ENCODE measurements at regions not wholly inside any gene's neighbourhood (a gene's known extent, or its start where the extent isn't known, plus 50 kb on each side); places are given as distances from the start of the nearest gene placed in this dataset.

DNA sequence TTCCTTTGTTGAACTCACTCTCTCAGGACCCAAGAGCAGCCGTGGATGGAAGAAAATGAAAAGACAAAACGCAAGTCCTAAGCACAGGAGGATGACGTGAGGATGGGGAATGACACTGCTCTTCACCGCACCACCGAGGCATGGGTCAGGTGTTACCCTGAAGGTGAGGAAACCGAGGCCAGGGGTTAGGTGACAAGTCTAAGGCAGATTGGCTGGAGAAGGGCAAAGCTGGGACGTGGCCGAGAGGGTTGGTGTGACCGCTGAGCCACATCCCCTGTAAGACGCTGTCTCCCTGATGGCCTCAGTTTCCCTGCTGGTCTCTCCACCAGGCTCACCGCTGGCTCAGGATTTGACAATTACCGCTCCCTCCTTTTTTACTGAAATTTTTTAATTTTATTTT lies 284.4 kb downstream of the CTTN start:
- Histone ChIP-seq H3K4me1 (ENCODE audit: control insufficient read depth, insufficient read depth, low read length) (no peaks in the 10 kb centered on the region), H3K27me3 (ENCODE audit: control insufficient read depth, insufficient read depth, low read length) (no peaks in the 10 kb centered on the region), H3K36me3 (ENCODE audit: control insufficient read depth, insufficient read depth, low read length) (no peaks in the 10 kb centered on the region), H3K4me3 (ENCODE audit: low read length) (no peak overlapping the region), H3K27ac (ENCODE audit: low read length) (no peak overlapping the region), H3K9me3 (ENCODE audit: control insufficient read depth, insufficient read depth, low read length) (no peaks in the 10 kb centered on the region)
- Mint-ChIP-seq H3K4me1 (no peaks in the 10 kb centered on the region), H3K27me3 (ENCODE audit: low read depth in 2 of 2) (peaks cover 0 to 7% of the 10 kb centered on the region in 2 donors), H3K36me3 (no peaks in the 10 kb centered on the region), H3K27ac (no peak overlapping the region), H3K9me3 (no peaks in the 10 kb centered on the region), H3K4me3 (no peak overlapping the region)
- intact Hi-C loops (cut with micrococcal nuclease): no loop called here
- 94% methylated on average over 12 of the region's 12 CpGs for WGBS (ENCODE audit: insufficient coverage)
- no peak for DNase-seq
- TF ChIP-seq, protein P1, sequence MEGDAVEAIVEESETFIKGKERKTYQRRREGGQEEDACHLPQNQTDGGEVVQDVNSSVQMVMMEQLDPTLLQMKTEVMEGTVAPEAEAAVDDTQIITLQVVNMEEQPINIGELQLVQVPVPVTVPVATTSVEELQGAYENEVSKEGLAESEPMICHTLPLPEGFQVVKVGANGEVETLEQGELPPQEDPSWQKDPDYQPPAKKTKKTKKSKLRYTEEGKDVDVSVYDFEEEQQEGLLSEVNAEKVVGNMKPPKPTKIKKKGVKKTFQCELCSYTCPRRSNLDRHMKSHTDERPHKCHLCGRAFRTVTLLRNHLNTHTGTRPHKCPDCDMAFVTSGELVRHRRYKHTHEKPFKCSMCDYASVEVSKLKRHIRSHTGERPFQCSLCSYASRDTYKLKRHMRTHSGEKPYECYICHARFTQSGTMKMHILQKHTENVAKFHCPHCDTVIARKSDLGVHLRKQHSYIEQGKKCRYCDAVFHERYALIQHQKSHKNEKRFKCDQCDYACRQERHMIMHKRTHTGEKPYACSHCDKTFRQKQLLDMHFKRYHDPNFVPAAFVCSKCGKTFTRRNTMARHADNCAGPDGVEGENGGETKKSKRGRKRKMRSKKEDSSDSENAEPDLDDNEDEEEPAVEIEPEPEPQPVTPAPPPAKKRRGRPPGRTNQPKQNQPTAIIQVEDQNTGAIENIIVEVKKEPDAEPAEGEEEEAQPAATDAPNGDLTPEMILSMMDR (IDR thresholded peaks at IDR 0.05): no peak
- no peak for ATAC-seq

DNA sequence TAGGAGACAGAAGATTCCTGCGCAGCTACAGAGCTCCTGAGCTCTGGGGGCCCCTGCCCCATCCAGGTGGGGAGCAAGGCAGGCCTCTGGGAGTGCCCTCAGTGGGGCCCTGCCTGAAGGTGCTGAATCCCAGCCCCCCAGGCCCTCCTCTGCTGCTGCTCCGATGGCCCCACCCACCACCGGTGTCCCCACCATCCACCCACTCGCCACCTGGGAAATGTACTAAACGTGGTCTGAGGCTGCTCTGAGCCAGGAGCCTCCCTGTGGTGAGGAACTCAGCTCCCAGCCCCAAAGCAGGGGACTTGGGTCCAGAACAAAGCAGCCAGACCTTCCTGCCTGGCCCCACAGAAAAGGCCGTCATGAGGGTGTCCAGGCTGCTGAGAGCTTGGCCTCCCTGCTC lies 289.4 kb downstream of the CTTN start:
- H3K36me3 ChIP-seq (ENCODE audit: control insufficient read depth, insufficient read depth, low read length): no peaks in the 10 kb centered on the region
- no peak overlapping the region for H3K27ac ChIP-seq (ENCODE audit: low read length)
- no peak overlapping the region for H3K4me3 ChIP-seq (ENCODE audit: low read length)
- 79% methylated on average over 6 of the region's 6 CpGs for WGBS (ENCODE audit: insufficient coverage)
- TF ChIP-seq, protein P1 (IDR thresholded peaks at IDR 0.05): no peak
- no peaks in the 10 kb centered on the region for H3K4me1 ChIP-seq (ENCODE audit: control insufficient read depth, insufficient read depth, low read length)
- no peak overlapping the region for H3K27ac Mint-ChIP-seq
- intact Hi-C loops (cut with micrococcal nuclease): no loop called here
- peaks cover 0 to 2% of the 10 kb centered on the region in 2 donors for H3K9me3 Mint-ChIP-seq
- no peaks in the 10 kb centered on the region for H3K4me1 Mint-ChIP-seq
- DNase-seq (no peak), ATAC-seq (no peak)
- no peaks in the 10 kb centered on the region for H3K9me3 ChIP-seq (ENCODE audit: control insufficient read depth, insufficient read depth, low read length)
- H3K4me3 Mint-ChIP-seq: no peak overlapping the region
- H3K27me3 ChIP-seq (ENCODE audit: control insufficient read depth, insufficient read depth, low read length): no peaks in the 10 kb centered on the region
- H3K36me3 Mint-ChIP-seq: no peaks in the 10 kb centered on the region
- H3K27me3 Mint-ChIP-seq (ENCODE audit: low read depth in 2 of 2): peaks cover 0 to 7% of the 10 kb centered on the region in 2 donors

DNA sequence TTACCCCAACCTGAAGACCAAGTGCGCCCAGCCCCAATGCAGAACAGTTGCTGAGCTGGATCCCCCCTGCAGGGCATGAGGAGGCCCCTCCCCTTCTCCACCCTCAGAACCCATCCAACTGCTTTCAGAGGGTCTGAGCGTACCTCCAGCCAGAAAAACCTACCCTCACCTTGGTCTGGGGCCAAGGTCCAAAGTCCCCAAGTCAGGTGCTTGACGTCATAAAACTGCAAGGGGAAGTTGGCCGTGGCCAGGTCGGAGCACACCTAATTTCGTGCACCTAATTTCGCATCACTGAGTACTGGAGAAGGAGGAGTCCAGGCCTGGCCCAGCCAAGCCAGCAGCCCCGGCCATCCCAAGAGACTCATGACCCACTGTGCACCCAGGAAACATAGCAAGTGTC lies 289.8 kb downstream of the CTTN start:
- WGBS (ENCODE audit: insufficient coverage): 92% methylated on average over 8 of the region's 8 CpGs
- H3K27ac Mint-ChIP-seq: no peak overlapping the region
- ATAC-seq: no peak
- no peaks in the 10 kb centered on the region for H3K27me3 ChIP-seq (ENCODE audit: control insufficient read depth, insufficient read depth, low read length)
- H3K9me3 ChIP-seq (ENCODE audit: control insufficient read depth, insufficient read depth, low read length): no peaks in the 10 kb centered on the region
- DNase-seq: no peak
- no peaks in the 10 kb centered on the region for H3K4me1 Mint-ChIP-seq
- H3K4me1 ChIP-seq (ENCODE audit: control insufficient read depth, insufficient read depth, low read length): no peaks in the 10 kb centered on the region
- no peak overlapping the region for H3K27ac ChIP-seq (ENCODE audit: low read length)
- no peak overlapping the region for H3K4me3 ChIP-seq (ENCODE audit: low read length)
- intact Hi-C loops (cut with micrococcal nuclease): no loop called here
- no peaks in the 10 kb centered on the region for H3K36me3 Mint-ChIP-seq
- H3K4me3 Mint-ChIP-seq: no peak overlapping the region
- peaks cover 0 to 2% of the 10 kb centered on the region in 2 donors for H3K9me3 Mint-ChIP-seq
- TF ChIP-seq, protein P1 (IDR thresholded peaks at IDR 0.05): no peak
- H3K36me3 ChIP-seq (ENCODE audit: control insufficient read depth, insufficient read depth, low read length): no peaks in the 10 kb centered on the region
- peaks cover 0 to 9% of the 10 kb centered on the region in 2 donors for H3K27me3 Mint-ChIP-seq (ENCODE audit: low read depth in 2 of 2)

DNA sequence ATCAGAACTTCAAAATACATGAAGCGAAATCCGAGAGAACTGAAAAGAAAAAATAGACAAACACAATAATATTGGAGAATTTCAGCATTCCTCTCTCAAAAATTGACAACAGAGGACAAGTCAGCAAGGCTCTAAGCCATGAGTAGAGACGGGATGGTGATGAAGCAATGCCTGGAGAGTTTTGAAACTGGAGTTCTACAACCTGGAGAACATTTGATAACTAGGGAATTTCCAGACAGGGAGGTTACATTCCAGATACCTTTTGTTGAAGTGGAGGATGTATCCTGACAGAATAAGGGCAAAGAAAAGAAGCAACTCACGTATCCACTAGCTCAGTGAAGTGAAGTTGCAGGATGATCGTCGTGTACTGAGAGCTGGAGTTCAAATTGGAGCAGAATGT lies 291.4 kb downstream of the CTTN start:
- no peak overlapping the region for H3K4me3 Mint-ChIP-seq
- 92% methylated on average over 4 of the region's 6 CpGs for WGBS (ENCODE audit: insufficient coverage)
- H3K27ac Mint-ChIP-seq: no peak overlapping the region
- peaks cover 0 to 2% of the 10 kb centered on the region in 2 donors for H3K9me3 Mint-ChIP-seq
- TF ChIP-seq, protein P1 (IDR thresholded peaks at IDR 0.05): no peak
- no peak overlapping the region for H3K4me3 ChIP-seq (ENCODE audit: low read length)
- H3K4me1 Mint-ChIP-seq: no peaks in the 10 kb centered on the region
- no peaks in the 10 kb centered on the region for H3K27me3 ChIP-seq (ENCODE audit: control insufficient read depth, insufficient read depth, low read length)
- no peak overlapping the region for H3K27ac ChIP-seq (ENCODE audit: low read length)
- no peak for ATAC-seq
- no peaks in the 10 kb centered on the region for H3K36me3 ChIP-seq (ENCODE audit: control insufficient read depth, insufficient read depth, low read length)
- peaks cover 0 to 17% of the 10 kb centered on the region in 2 donors for H3K27me3 Mint-ChIP-seq (ENCODE audit: low read depth in 2 of 2)
- no peaks in the 10 kb centered on the region for H3K4me1 ChIP-seq (ENCODE audit: control insufficient read depth, insufficient read depth, low read length)
- H3K36me3 Mint-ChIP-seq: no peaks in the 10 kb centered on the region
- no peak for DNase-seq
- H3K9me3 ChIP-seq (ENCODE audit: control insufficient read depth, insufficient read depth, low read length): no peaks in the 10 kb centered on the region
- intact Hi-C loops (cut with micrococcal nuclease): no loop called here
